HepG2 (cell line): ENCODE measurements at regions not wholly inside any gene's neighbourhood (a gene's known extent, or its start where the extent isn't known, plus 50 kb on each side); places are given as distances from the start of the nearest gene placed in this dataset.

ENCODE experiments used
- ATAC-seq: fragments of 200-7000 bp; cut with Tn5 transposase; 3 replicates; pipeline ENCODE4 v1.9.1; 2020; ENCODE audit warnings: mild to moderate bottlenecking, moderate library complexity
- BruUV-seq: library from RNA; stranded (reverse); fragments of 400-500 nt; replicated peaks from 2 replicates; lab custom pipeline; 2021; lab: Mats Ljungman, UMichigan
- CTCF ChIA-PET: fragments of 300-600 bp; formaldehyde crosslinking; extraction: SDS; loops from one replicate; lab custom pipeline; 2021; ENCODE audit warnings: low total read pairs, inconsistent platforms, low intra/inter-chr PET ratio; lab: Yijun Ruan, JAX
- POLR2A ChIA-PET: fragments of 350-600 bp; sonication (Branson Sonifier 250); formaldehyde crosslinking; loops from one replicate; lab custom pipeline; 2020; ENCODE audit warnings: antibody characterized with exemption, inconsistent platforms; lab: Yijun Ruan, JAX
- DNase-seq: peaks from one replicate; pipeline ENCODE4 v3.0.0-alpha.2; 2015; ENCODE audit warnings: low spot score
- FAIRE-seq: peaks from 3 replicates; lab custom pipeline; 2011; peaks lifted over from hg19 to GRCh38; lab: Jason Lieb, UNC
- H2AFZ ChIP-seq: one replicate; pipeline ENCODE4 v1.6.1; 2011; ENCODE audit warnings: low read length, inconsistent platforms
- H3K27ac ChIP-seq: fragments of 300-600 bp; 3 replicates; pipeline ENCODE4 v1.8.0; 2011; ENCODE audit warnings: mixed run types, mild to moderate bottlenecking, mixed read lengths, low read length, inconsistent platforms; ENCODE audit not compliant: insufficient read depth; ENCODE audit errors: extremely low read length
- H3K27me3 ChIP-seq, 2 experiments: fragments of 200-600 bp in 1 of 2; 2 replicates in 1 of 2; 3 replicates in 1 of 2; pipeline versions ENCODE4 v1.6.0 to v1.8.0; 2011; ENCODE audit warnings: low read length in 2 of 2, mild to moderate bottlenecking in 2 of 2, moderate library complexity in 2 of 2, inconsistent platforms in 1 of 2; ENCODE audit not compliant: insufficient read depth in 2 of 2, control insufficient read depth in 1 of 2
- H3K36me3 ChIP-seq, 2 experiments: fragments of 200-600 bp in 1 of 2; replicated peaks in 1 of 2; 2 replicates in 1 of 2; 3 replicates in 1 of 2; pipeline versions ENCODE4 v1.5.1 to v1.8.0; 2011; ENCODE audit warnings: low read length in 2 of 2, inconsistent platforms in 1 of 2; ENCODE audit not compliant: insufficient read depth in 2 of 2, control insufficient read depth in 1 of 2
- H3K4me1 ChIP-seq: 2 replicates; pipeline ENCODE4 v1.5.1; 2012; ENCODE audit warnings: low read length, inconsistent platforms; ENCODE audit not compliant: insufficient read depth
- H3K4me2 ChIP-seq: 2 replicates; pipeline ENCODE4 v1.6.0; 2011; ENCODE audit warnings: low read depth, low read length, inconsistent platforms
- H3K4me3 ChIP-seq, 3 experiments: fragments of 200-600 bp in 1 of 3; sonication (generic), shearing (Covaris generic) in 1 of 3; replicated peaks in 1 of 3; 2 replicates each; pipeline ENCODE4 v1.5.1; 2011 to 2016; ENCODE audit warnings: low read length in 3 of 3, inconsistent platforms in 2 of 3, low read depth in 2 of 3, mild to moderate bottlenecking in 2 of 3, control low read depth in 1 of 3, mixed read lengths in 1 of 3; ENCODE audit not compliant: insufficient read depth in 1 of 3
- H3K79me2 ChIP-seq: one replicate; pipeline ENCODE4 v1.6.1; 2011; ENCODE audit warnings: low read length, inconsistent platforms; ENCODE audit not compliant: insufficient read depth
- H3K9ac ChIP-seq: 2 replicates; pipeline ENCODE4 v1.6.0; 2011; ENCODE audit warnings: mild to moderate bottlenecking, low read depth, low read length, inconsistent platforms; ENCODE audit not compliant: insufficient read depth
- H3K9me3 ChIP-seq: 2 replicates; pipeline ENCODE4 v1.5.1; 2012; ENCODE audit warnings: mild to moderate bottlenecking, low read length
- H4K20me1 ChIP-seq: 2 replicates; pipeline ENCODE4 v1.6.0; 2011; ENCODE audit warnings: inconsistent platforms, mild to moderate bottlenecking, low read length, moderate library complexity; ENCODE audit not compliant: insufficient read depth
- ARID3A ChIP-seq: IDR thresholded peaks from 2 replicates; pipeline ENCODE4 v1.6.1; 2012; ENCODE audit warnings: low read depth, low read length, improper control_type of control experiment
- GTF2F1 ChIP-seq: fragments of 150-350 bp; IDR thresholded peaks from 2 replicates; pipeline ENCODE4 v1.6.1; 2014; ENCODE audit warnings: low read length
- HNF4A ChIP-seq: sonication (generic); formaldehyde crosslinking; IDR thresholded peaks from 2 replicates; pipeline ENCODE4 v1.4.0; 2020; ENCODE audit warnings: missing genetic modification reagents
- MAFF ChIP-seq: IDR thresholded peaks from 2 replicates; pipeline ENCODE4 v1.6.1; 2011; ENCODE audit warnings: low read depth, low read length, improper control_type of control experiment
- MAFK ChIP-seq, 2 experiments: IDR thresholded peaks in 1 of 2; conservative IDR thresholded peaks in 1 of 2; 2 replicates each; pipeline ENCODE4 v1.6.1; 2011; ENCODE audit warnings: improper control_type of control experiment in 2 of 2, low read length in 2 of 2
- MIXL1 ChIP-seq: IDR thresholded peaks from 2 replicates; pipeline ENCODE4 v1.6.1; 2016
- NCOA2 ChIP-seq: sonication (generic); formaldehyde crosslinking; IDR thresholded peaks from 2 replicates; pipeline ENCODE4 v1.8.0; 2022; ENCODE audit warnings: inconsistent platforms
- NR2F1 ChIP-seq, 2 experiments: fragments of 450-650 bp in 1 of 2; formaldehyde crosslinking in 1 of 2; IDR thresholded peaks; 2 replicates each; pipeline versions ENCODE4 v1.5.0 to v1.6.1; 2016 to 2020; ENCODE audit warnings: mild to moderate bottlenecking in 1 of 2, missing compliant biosample characterization in 1 of 2, missing genetic modification reagents in 1 of 2, moderate library complexity in 1 of 2
- NR2F6 ChIP-seq, 2 experiments: IDR thresholded peaks; 2 replicates each; pipeline ENCODE4 v1.6.1; 2016; ENCODE audit warnings: antibody characterized with exemption in 1 of 2, mild to moderate bottlenecking in 1 of 2
- NRL ChIP-seq: sonication (generic); formaldehyde crosslinking; IDR thresholded peaks from 2 replicates; pipeline ENCODE4 v1.5.0; 2020; ENCODE audit warnings: missing genetic modification reagents, mild to moderate bottlenecking, moderate library complexity, borderline replicate concordance
- TBX3 ChIP-seq: fragments of 450-650 bp; IDR thresholded peaks from 2 replicates; pipeline ENCODE4 v1.6.1; 2017; ENCODE audit warnings: antibody characterized with exemption, mild to moderate bottlenecking, inconsistent platforms, borderline replicate concordance
- THRA ChIP-seq: sonication (generic); formaldehyde crosslinking; IDR thresholded peaks from 2 replicates; pipeline ENCODE4 v1.4.0; 2020; ENCODE audit warnings: missing genetic modification reagents, borderline replicate concordance
- ZGPAT ChIP-seq: IDR thresholded peaks from 2 replicates; pipeline ENCODE4 v1.6.1; 2016; ENCODE audit warnings: mild to moderate bottlenecking
- ZNF546 ChIP-seq: sonication (generic); formaldehyde crosslinking; conservative IDR thresholded peaks from 2 replicates; pipeline ENCODE4 v1.8.1; 2023; ENCODE audit warnings: mild to moderate bottlenecking, missing genetic modification reagents
- in situ Hi-C: cut with HindIII; loops from 2 replicates; pipeline ENCODE4 v1.10.0; 2017; ENCODE audit warnings: low pct_unique_long_range_greater_than_20kb; ENCODE audit not compliant: extremely low pct_ligation_motif_present
- intact Hi-C: fragments of 100-400 bp; cut with micrococcal nuclease; formaldehyde crosslinking; loops from one replicate; pipeline ENCODE4 v1.10.0; 2022; ENCODE audit not compliant: unreplicated experiment

- ChIA-PET POLR2A (no interaction called here), CTCF (no interaction called here)
- H3K79me2 ChIP-seq, result no peaks in the 10 kb centered on the region
- H3K9me3 ChIP-seq, result peaks cover 40% of the 10 kb centered on the region
- H3K27ac ChIP-seq, result no peak overlapping the region
- no TSS peak for BruUV-seq
- no peak overlapping the region for H2AFZ ChIP-seq
- no peak for TF ChIP-seq ZNF546 (CRISPR knock-in tag)
- peak; percentile 49; the same call in 1 of the 2 replicates for TF ChIP-seq MAFF
- peak; percentile 62 to 82 for TF ChIP-seq MAFK (conservative IDR thresholded peaks at IDR 0.05 in 1 of 2, IDR thresholded peaks at IDR 0.05 in 1 of 2; ENCODE audit: low read length in 2 of 2)
- no peak overlapping the region for H3K9ac ChIP-seq
- no peak for ATAC-seq
- no peak overlapping the region for H3K4me3 ChIP-seq
- no peak overlapping the region for H3K4me2 ChIP-seq
- no peaks in the 10 kb centered on the region for H4K20me1 ChIP-seq
- no peaks in the 10 kb centered on the region for H3K36me3 ChIP-seq
- H3K27me3 ChIP-seq, result no peaks in the 10 kb centered on the region; a peak in 1 of 5 replicates
- no peaks in the 10 kb centered on the region for H3K4me1 ChIP-seq
- no peak for DNase-seq
- in situ Hi-C loops (no loop called here), intact Hi-C loops (no loop called here)
- FAIRE-seq, result no peak
Observed at GRCh38 chr12:73374360-73374759, 1102.2 kb downstream of the TRHDE start.

- FAIRE-seq, result no peak
- ChIA-PET CTCF (no interaction called here), POLR2A (no interaction called here)
- no peaks in the 10 kb centered on the region for H3K36me3 ChIP-seq
- H3K9me3 ChIP-seq, result peaks cover 32% of the 10 kb centered on the region; the same call in 1 of the 2 replicates
- peak; percentile 89 for ATAC-seq
- H3K27ac ChIP-seq, result no peak overlapping the region
- intact Hi-C loops, result no loop called here
- H3K4me2 ChIP-seq, result no peak overlapping the region
- no TSS peak for BruUV-seq
- peak; percentile 16 for DNase-seq
- H4K20me1 ChIP-seq, result no peaks in the 10 kb centered on the region
- H3K4me3 ChIP-seq, result no peak overlapping the region
- H2AFZ ChIP-seq, result no peak overlapping the region
- in situ Hi-C loops, result no loop called here
- H3K4me1 ChIP-seq, result no peaks in the 10 kb centered on the region; the same call in 1 of the 2 replicates
- no peaks in the 10 kb centered on the region; a peak in 1 of 5 replicates for H3K27me3 ChIP-seq
- H3K9ac ChIP-seq, result no peak overlapping the region
- no peaks in the 10 kb centered on the region for H3K79me2 ChIP-seq
- TF ChIP-seq NR2F1 (CRISPR knock-in tag; IDR thresholded peaks at IDR 0.05) (peak in 1 of 2 experiments; percentile 84; a peak in 2 of 4 replicates), ARID3A (0 out of 2 replicates have a peak, but pooled peaks have one; percentile 50), HNF4A (CRISPR knock-in tag) (0 out of 2 replicates have a peak, but pooled peaks have one; percentile 9), GTF2F1 (no peak), MIXL1 (CRISPR knock-in tag) (peak; percentile 88), ZGPAT (0 out of 2 replicates have a peak, but pooled peaks have one; percentile 21), THRA (0 out of 2 replicates have a peak, but pooled peaks have one; percentile 23), NCOA2 (0 out of 2 replicates have a peak, but pooled peaks have one; percentile 27), NRL (CRISPR knock-in tag) (no peak), TBX3 (peak; percentile 71; the same call in 1 of the 2 replicates), NR2F6 (IDR thresholded peaks at IDR 0.05) (peak; percentile 22; the same call in 1 of the 2 replicates), NR2F6 (CRISPR knock-in tag; IDR thresholded peaks at IDR 0.05) (no peak)
Observed at GRCh38 chr12:73383584-73384222, 1111.5 kb downstream of the TRHDE start.
